ENCODE measurements at regions not wholly inside any gene's neighbourhood (a gene's known extent, or its start where the extent isn't known, plus 50 kb on each side); places are given as distances from the start of the nearest gene placed in this dataset.

DNA sequence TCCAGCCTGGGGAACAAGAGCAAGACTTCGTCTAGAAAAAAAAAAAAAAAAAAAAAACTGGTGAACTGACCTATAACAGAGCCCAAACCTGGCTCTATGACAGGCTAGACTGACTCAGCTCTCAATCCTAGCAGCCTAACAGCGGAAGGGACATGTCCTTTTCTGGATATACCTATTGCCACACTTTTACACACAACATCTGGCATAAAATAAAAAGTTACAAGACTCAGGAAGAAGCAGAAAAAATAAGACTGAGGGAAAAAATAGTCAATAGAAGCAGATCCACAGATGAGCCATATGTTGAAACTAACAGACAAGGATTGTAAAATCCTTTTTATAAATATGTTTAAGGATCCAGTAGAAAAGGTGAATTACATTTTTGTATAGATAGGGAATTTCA, 57.5 kb upstream of the IPO9 start:
- TF ChIP-seq, protein P1, sequence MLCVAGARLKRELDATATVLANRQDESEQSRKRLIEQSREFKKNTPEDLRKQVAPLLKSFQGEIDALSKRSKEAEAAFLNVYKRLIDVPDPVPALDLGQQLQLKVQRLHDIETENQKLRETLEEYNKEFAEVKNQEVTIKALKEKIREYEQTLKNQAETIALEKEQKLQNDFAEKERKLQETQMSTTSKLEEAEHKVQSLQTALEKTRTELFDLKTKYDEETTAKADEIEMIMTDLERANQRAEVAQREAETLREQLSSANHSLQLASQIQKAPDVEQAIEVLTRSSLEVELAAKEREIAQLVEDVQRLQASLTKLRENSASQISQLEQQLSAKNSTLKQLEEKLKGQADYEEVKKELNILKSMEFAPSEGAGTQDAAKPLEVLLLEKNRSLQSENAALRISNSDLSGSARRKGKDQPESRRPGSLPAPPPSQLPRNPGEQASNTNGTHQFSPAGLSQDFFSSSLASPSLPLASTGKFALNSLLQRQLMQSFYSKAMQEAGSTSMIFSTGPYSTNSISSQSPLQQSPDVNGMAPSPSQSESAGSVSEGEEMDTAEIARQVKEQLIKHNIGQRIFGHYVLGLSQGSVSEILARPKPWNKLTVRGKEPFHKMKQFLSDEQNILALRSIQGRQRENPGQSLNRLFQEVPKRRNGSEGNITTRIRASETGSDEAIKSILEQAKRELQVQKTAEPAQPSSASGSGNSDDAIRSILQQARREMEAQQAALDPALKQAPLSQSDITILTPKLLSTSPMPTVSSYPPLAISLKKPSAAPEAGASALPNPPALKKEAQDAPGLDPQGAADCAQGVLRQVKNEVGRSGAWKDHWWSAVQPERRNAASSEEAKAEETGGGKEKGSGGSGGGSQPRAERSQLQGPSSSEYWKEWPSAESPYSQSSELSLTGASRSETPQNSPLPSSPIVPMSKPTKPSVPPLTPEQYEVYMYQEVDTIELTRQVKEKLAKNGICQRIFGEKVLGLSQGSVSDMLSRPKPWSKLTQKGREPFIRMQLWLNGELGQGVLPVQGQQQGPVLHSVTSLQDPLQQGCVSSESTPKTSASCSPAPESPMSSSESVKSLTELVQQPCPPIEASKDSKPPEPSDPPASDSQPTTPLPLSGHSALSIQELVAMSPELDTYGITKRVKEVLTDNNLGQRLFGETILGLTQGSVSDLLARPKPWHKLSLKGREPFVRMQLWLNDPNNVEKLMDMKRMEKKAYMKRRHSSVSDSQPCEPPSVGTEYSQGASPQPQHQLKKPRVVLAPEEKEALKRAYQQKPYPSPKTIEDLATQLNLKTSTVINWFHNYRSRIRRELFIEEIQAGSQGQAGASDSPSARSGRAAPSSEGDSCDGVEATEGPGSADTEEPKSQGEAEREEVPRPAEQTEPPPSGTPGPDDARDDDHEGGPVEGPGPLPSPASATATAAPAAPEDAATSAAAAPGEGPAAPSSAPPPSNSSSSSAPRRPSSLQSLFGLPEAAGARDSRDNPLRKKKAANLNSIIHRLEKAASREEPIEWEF (IDR thresholded peaks at IDR 0.05; ENCODE audit: insufficient replicate concordance, low read depth, low read length): no peak
- no peak for TF ChIP-seq ASH2L (IDR thresholded peaks at IDR 0.05; ENCODE audit: borderline replicate concordance, low read depth)
- TF ChIP-seq, protein P2, sequence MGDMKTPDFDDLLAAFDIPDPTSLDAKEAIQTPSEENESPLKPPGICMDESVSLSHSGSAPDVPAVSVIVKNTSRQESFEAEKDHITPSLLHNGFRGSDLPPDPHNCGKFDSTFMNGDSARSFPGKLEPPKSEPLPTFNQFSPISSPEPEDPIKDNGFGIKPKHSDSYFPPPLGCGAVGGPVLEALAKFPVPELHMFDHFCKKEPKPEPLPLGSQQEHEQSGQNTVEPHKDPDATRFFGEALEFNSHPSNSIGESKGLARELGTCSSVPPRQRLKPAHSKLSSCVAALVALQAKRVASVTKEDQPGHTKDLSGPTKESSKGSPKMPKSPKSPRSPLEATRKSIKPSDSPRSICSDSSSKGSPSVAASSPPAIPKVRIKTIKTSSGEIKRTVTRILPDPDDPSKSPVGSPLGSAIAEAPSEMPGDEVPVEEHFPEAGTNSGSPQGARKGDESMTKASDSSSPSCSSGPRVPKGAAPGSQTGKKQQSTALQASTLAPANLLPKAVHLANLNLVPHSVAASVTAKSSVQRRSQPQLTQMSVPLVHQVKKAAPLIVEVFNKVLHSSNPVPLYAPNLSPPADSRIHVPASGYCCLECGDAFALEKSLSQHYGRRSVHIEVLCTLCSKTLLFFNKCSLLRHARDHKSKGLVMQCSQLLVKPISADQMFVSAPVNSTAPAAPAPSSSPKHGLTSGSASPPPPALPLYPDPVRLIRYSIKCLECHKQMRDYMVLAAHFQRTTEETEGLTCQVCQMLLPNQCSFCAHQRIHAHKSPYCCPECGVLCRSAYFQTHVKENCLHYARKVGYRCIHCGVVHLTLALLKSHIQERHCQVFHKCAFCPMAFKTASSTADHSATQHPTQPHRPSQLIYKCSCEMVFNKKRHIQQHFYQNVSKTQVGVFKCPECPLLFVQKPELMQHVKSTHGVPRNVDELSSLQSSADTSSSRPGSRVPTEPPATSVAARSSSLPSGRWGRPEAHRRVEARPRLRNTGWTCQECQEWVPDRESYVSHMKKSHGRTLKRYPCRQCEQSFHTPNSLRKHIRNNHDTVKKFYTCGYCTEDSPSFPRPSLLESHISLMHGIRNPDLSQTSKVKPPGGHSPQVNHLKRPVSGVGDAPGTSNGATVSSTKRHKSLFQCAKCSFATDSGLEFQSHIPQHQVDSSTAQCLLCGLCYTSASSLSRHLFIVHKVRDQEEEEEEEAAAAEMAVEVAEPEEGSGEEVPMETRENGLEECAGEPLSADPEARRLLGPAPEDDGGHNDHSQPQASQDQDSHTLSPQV (IDR thresholded peaks at IDR 0.05): no peak
- TF ChIP-seq, protein P3, sequence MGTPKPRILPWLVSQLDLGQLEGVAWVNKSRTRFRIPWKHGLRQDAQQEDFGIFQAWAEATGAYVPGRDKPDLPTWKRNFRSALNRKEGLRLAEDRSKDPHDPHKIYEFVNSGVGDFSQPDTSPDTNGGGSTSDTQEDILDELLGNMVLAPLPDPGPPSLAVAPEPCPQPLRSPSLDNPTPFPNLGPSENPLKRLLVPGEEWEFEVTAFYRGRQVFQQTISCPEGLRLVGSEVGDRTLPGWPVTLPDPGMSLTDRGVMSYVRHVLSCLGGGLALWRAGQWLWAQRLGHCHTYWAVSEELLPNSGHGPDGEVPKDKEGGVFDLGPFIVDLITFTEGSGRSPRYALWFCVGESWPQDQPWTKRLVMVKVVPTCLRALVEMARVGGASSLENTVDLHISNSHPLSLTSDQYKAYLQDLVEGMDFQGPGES (IDR thresholded peaks at IDR 0.05): no peak
- TF ChIP-seq, protein P4, sequence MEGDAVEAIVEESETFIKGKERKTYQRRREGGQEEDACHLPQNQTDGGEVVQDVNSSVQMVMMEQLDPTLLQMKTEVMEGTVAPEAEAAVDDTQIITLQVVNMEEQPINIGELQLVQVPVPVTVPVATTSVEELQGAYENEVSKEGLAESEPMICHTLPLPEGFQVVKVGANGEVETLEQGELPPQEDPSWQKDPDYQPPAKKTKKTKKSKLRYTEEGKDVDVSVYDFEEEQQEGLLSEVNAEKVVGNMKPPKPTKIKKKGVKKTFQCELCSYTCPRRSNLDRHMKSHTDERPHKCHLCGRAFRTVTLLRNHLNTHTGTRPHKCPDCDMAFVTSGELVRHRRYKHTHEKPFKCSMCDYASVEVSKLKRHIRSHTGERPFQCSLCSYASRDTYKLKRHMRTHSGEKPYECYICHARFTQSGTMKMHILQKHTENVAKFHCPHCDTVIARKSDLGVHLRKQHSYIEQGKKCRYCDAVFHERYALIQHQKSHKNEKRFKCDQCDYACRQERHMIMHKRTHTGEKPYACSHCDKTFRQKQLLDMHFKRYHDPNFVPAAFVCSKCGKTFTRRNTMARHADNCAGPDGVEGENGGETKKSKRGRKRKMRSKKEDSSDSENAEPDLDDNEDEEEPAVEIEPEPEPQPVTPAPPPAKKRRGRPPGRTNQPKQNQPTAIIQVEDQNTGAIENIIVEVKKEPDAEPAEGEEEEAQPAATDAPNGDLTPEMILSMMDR (IDR thresholded peaks at IDR 0.05 in 2 of 3, conservative IDR thresholded peaks at IDR 0.05 in 1 of 3; ENCODE audit: control insufficient read depth in 2 of 3, extremely low read depth in 1 of 3, insufficient read depth in 1 of 3, low read depth in 3 of 3, low read length in 3 of 3): no peak
- TF ChIP-seq RAD21 (IDR thresholded peaks at IDR 0.05; ENCODE audit: insufficient read depth, low read depth, low read length): no peak
- TF ChIP-seq ETV6 (conservative IDR thresholded peaks at IDR 0.05 in 1 of 2, IDR thresholded peaks at IDR 0.05 in 1 of 2; ENCODE audit: borderline replicate concordance in 1 of 2, low read depth in 1 of 2): no peak
- no peak for TF ChIP-seq POLR2AphosphoS5 (IDR thresholded peaks at IDR 0.05; ENCODE audit: low read length)
- TF ChIP-seq EZH2 (IDR thresholded peaks at IDR 0.05; ENCODE audit: borderline replicate concordance, control insufficient read depth, low read depth, low read length): no peak
- TF ChIP-seq EGR1 (IDR thresholded peaks at IDR 0.05; ENCODE audit: borderline replicate concordance in 1 of 2, low read depth in 2 of 2, low read length in 2 of 2): no peak
- TF ChIP-seq CBFB (IDR thresholded peaks at IDR 0.05; ENCODE audit: low read depth): no peak
- TF ChIP-seq, protein P5, sequence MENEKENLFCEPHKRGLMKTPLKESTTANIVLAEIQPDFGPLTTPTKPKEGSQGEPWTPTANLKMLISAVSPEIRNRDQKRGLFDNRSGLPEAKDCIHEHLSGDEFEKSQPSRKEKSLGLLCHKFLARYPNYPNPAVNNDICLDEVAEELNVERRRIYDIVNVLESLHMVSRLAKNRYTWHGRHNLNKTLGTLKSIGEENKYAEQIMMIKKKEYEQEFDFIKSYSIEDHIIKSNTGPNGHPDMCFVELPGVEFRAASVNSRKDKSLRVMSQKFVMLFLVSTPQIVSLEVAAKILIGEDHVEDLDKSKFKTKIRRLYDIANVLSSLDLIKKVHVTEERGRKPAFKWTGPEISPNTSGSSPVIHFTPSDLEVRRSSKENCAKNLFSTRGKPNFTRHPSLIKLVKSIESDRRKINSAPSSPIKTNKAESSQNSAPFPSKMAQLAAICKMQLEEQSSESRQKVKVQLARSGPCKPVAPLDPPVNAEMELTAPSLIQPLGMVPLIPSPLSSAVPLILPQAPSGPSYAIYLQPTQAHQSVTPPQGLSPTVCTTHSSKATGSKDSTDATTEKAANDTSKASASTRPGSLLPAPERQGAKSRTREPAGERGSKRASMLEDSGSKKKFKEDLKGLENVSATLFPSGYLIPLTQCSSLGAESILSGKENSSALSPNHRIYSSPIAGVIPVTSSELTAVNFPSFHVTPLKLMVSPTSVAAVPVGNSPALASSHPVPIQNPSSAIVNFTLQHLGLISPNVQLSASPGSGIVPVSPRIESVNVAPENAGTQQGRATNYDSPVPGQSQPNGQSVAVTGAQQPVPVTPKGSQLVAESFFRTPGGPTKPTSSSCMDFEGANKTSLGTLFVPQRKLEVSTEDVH (IDR thresholded peaks at IDR 0.05; ENCODE audit: low read depth, partially characterized antibody): no peak

Measured in GM12878 (cell line).